OCI-M1 (cell line): ENCODE measurements at regions not wholly inside any gene's neighbourhood (a gene's known extent, or its start where the extent isn't known, plus 50 kb on each side); places are given as distances from the start of the nearest gene placed in this dataset.
"Not testable (repeated sequence)": the region's sequence is repeated elsewhere in the genome, so short reads cannot be mapped to it uniquely, and the experiment has no call there.

Source experiments
- DNase-seq: peaks from one replicate; lab custom pipeline; 2025; lab: John Stamatoyannopoulos, UW

DNA sequence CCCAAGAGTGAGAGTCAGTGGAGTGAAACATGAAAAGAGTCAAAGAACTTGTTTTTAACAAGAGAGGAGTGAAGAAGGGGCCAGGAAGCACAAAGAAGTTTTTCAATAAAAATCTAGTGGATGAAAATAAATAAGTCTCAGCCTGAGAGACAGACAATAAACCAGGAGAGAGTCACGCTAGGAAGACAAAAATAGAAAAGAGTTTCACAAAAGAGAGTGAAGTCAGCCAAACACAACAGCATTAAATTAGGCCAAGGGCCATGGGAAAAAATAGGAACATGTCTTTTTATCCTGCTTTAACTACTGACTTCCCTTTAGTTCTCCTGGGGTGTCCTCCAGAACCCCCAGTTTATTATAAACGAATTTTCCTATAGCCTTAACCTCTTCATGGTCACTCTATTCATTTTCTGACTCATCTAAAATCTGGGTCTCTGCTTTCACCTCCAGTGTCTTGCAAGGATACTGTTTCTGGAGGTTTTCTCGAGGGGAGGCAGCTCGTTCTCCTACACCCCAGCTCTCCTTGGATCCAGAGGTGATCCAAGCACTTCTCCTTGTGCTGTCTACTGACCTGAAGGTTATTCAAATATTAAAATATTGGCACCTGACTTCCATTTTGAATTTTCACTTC is 571.5 kb upstream of the PPP2R3A start:
- no peak for DNase-seq

DNA sequence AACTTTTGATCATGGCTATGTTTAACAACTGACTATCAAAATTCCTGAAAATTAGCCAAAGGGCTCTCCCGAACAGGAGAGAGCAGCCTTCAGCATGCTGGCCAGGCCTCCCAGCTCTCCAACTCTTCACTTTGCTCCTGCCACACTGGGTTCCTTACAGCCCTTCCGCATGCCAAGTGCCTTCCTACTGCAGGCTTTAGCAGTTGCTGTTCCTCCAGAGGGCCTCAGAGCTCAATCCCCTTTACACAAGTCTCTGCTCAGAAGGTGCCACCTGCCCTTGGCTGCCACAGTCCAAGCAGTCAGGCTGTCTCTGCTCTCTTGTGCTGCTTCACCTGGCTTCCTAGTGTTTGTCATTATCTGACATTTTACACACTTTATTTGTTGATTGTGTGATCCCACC is 553.1 kb upstream of the PPP2R3A start:
- DNase-seq, result no peak

DNA sequence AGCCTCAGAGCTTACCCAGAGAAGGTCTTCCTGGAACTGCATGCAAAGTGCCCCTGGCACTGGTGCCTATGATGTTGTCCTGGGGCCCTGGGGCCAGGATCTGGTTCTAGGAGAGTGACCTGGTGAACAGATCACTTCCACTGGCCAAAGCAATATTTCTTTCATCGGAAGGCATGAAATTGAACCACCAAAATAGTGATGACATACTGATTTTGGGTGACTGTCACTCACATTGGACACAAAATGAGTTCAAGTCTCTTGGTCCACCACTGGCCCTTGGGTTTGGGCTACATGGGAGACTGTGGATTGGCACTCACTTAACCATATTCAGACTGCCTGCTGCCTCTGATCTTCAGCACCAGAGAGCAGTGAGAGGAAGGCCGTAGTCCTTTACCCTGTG is 549.3 kb upstream of the PPP2R3A start:
- no peak for DNase-seq

DNA sequence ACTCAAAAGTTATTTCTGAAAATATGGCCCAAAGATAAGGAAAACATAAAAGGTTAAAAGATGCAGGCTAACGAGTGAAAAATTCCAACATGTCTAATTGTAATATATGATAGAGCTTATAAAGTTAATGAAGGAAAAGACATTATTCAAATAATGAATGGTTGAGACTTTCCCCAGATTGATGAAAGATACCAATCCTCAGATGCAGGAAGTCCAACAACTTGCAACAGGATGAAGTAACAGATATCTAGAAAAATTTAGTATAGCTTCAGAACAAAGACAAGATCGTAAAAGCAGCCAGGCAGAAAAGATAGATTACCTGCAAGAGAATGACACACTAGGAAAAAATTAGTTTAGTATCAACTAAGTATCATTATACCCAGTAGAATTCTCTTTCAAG is 546.4 kb upstream of the PPP2R3A start:
- no peak for DNase-seq

DNA sequence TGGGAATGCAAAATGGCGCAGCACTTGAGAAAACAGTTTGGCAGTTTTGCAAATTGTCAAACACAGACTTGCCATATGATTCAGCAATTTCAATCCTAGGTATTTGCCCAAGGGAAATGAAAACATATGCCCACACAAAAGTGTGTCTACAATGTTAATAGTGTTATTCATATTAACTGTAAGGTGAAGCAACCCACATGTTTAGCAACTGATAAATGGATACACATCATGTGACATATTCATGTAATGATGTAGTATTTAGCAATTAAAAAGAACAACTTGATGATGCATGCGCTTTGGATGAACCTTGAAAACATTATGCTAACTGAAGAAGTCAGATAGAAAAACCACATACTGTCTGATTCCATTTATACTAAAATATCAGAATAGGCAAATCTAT is 539.0 kb upstream of the PPP2R3A start:
- no peak for DNase-seq

DNA sequence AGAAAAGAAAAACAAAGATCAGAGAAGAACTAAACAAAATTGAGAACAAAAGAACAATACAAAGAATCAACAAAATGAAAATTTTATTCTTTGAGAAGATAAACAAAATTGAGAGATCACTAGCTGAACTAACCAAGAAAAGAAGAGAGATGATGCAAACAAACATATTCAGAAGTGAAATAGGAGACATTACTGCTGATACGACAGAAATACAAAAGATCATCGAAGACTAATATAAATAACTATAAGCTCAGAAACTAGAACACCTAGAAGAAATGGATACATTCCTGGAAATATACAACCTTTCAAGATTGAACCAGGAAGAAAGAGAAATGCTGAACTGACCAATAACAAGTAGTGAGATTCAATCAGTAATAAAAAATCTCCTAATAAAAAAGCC is 533.1 kb upstream of the PPP2R3A start:
- no peak for DNase-seq

DNA sequence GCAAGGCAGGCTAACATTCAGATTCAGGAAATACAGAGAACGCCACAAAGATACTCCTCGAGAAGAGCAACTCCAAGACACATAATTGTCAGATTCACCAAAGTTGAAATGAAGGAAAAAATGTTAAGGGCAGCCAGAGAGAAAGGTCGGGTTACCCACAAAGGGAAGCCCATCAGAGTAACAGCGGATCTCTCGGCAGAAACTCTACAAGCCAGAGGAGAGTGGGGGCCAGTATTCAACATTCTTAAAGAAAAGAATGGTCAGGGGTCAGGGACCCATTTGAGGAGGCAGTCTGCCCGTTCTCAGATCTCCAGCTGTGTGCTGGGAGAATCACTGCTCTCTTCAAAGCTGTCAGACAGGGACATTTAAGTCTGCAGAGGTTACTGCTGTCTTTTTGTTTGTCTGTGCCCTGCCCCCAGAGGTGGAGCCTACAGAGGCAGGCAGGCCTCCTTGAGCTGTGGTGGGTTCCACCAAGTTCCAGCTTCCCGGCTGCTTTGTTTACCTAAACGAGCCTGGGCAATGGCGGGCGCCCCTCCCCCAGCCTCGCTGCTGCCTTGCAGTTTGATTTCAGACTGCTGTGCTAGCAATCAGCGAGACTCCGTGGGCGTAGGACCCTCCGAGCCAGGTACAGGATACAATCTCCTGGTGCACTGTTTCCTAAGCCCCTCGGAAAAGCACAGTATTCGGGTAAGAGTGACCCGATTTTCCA is 526.5 kb upstream of the PPP2R3A start:
- DNase-seq, result not testable (repeated sequence)

DNA sequence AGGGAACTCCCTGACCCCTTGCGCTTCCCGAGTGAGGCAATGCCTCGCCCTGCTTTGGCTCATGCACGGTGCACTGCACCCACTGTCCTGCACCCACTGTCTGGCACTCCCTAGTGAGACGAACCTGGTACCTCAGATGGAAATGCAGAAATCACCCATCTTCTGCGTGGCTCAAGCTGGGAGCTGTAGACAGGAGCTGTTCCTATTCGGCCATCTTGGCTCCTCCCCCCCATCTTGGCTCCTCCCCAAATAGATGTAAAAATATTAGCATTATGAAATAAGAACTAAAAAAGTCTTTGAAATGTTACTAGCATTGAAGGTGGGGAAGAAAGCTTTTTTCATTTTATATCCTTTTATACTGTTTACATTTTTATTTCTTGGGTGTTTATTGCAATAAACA is 525.9 kb upstream of the PPP2R3A start:
- DNase-seq, result not testable (repeated sequence)

DNA sequence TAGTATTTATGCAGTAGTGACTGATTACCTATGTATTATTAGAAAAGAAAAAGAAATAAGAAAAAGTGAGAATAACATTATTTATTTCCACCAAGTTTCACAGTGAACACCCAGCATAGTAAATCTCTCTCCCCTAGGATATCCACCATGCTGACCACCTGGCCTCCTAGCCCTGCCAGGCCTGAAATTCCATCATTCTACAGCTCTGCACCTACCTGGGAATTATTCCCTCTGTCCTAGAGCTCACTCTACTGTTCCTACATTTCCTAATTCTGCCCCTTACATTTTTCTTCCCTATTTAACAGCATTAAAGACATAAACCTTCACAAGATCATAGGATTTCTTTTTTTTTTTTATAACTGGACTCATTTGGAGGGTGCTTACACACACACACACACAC is 525.3 kb upstream of the PPP2R3A start:
- no peak for DNase-seq

DNA sequence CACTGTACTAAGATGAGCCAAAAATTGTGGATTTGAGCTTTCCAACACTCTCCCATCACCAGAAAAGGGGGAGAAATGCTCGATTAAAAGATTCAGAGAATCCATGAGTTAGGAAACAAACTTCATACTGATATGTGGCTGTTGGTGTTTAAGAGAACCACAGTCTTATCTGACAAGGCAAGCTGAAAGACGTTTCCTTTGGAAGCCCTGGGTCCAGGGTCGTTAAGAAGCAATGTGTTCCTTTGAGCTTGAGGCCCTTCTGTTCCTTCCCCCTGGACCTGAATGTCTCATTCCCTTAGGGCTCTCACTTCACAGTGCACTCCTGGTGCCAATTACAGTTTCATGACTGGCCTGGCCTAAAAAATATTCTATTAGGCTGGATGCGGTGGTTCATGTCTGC is 524.8 kb upstream of the PPP2R3A start:
- peak; percentile 1 for DNase-seq

DNA sequence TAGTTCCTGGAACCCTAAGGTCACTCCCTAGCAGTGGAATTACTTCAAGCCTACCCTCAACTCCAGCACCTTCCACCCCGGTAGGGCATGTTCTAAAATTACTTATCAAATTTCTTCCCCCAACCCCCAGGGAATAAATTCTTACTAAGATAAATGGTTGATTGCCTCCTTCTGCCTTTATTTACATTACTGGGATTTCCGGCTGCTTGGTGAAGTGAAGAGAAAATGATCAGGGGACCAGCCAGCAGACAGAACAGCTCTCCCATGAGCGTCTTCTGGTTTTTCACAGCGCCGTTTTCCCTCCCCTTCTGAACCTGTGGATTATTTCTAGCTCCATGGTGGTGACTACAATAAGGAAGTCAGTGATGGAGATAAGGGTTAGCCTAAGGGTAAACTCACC is 521.5 kb upstream of the PPP2R3A start:
- DNase-seq, result no peak

DNA sequence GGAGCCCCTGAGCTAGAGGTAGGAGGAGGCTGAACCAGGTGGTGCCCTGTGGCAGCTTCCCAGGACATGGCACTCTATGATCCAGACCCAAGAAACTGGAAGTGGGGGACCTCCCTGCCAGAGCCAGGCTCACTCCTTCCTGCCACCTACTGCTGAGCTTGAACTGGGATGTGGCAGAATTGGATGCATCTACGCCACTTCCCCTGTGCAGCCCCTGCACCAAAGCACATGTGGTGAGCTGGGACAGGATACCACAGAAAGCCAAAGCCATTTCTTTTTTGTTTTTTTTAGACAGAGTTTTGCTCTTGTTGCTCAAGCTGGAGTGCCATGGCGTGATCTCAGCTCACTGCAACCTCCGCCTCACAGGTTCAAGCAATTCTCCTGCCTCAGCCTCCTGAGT is 518.0 kb upstream of the PPP2R3A start:
- no peak for DNase-seq

DNA sequence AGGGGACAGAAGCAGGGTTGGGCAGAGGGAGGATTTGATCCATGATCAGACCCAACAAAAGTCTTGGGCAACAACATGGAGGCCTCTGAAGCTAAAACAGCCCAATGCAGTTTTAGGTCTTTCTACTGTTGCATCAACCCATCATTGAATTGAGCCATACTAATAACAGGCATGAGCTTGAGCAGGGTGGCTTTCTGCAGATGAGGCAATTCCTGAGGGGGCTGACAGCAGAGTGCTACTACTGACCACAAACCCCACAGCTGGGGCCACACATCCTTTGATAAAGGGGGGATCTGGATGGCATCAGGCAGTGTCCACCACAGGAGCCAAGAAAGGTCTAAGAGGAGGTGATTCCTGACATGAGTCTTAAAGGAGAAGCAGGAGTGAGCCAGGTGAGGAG is 517.0 kb upstream of the PPP2R3A start:
- no peak for DNase-seq

DNA sequence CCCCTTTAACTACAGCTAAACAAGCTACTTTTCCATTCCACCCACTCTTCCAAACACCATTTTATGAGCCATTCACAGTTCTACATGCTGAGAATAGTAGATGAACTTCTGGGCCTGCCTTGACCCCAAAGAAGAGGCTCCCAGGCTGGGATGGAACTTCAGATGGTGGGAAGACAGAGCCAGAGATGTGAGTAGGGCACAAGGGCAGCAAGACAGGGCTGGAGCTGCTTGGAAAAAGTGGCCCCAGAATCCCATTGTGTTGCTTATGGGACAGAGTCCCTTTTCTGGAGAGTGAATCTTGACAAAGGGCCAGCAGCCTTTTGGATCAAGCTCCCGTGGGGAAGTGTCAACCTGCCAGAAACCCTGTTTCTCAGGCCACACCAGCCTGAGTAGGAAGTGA is 516.5 kb upstream of the PPP2R3A start:
- no peak for DNase-seq

DNA sequence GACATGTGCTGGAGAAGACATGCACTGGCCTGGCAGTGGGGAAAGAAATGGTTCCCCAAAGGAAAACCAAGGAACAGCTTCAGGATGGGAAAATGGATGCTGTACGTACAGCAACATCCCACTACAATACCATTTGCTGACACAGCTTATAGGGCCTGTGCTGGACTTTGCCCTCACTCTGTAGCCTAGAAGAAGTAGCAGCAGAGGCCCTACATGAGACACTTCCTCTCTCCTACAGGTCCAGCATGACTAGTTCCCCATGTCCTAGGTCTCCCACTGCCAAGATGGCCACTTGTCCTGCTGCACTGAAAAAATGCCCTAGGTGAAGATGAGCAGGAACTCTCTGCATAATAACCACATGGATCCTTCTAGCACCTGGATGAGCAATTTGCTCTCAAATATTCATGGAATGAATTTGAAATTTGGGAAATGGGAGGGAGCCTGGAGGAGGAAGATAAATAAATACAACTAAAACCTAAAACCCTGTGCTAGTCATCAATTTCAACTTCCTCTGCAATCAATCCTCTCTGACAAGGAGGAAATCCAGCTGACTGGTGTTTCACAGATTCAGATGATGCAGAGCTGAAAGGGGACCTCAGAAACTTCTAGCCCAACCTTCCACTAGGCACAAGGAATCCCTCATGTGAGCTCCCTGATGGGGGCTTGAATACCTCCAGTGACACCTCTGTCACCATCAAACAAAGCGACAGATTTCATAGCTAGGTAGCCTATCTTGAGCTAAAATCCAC is 514.3 kb upstream of the PPP2R3A start:
- no peak for DNase-seq

DNA sequence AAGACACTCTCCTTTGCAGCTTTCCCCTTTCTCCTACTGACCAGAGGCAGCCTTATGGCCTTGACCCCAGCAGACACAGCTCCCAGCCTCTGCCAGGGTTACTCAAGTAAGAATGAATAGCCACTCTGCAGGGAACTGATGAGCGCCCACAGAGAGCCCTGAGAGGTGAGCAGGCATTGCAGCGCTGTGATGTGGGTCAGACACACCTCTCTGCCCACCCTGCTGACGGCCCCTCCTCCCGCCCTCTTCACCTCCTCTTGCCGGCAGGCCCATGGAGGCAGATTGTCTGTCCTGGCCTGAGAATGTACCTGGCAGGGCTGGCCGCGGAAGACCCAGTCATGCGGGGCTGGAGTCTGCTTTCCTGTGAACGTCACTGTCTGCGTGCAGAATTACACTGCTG is 512.6 kb upstream of the PPP2R3A start:
- DNase-seq, result no peak

DNA sequence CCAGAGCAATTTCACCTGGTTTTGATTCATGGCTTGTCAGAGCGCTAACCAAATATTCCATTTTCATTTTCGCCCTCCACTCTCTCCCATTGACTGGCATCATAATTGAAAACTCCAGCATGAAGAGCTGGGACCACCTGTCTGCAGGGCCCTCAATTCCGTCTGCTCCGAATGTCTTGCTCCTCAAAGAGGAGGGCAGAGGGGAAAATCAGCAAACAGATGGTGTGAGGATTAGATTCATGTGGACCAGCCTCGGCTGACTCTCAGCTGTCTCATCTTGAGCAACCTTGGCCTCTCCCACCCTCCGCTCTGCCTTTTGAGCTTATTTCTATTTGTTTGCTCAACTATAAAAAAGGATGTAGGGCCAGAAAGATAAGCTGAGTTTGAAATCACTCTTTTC is 512.2 kb upstream of the PPP2R3A start:
- no peak for DNase-seq

DNA sequence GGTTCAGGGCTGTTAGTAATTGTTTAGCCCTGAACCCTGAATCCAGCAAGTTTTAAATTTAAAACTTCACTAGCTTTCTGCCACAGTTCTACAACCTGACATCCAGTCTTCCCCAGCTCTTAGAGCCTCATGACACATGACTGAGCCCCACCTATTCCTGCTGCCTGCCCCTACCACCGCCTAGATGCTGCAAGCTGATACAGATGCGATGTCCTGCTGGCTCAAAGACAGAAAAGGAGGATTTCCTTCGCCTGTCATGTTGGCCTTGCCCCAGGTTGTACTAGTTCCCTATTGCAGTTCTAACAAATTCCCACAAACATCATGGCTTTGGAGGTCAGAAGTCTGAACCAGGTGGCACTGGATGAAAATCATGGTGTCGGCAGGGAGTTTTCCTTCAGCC is 510.6 kb upstream of the PPP2R3A start:
- DNase-seq, result no peak

DNA sequence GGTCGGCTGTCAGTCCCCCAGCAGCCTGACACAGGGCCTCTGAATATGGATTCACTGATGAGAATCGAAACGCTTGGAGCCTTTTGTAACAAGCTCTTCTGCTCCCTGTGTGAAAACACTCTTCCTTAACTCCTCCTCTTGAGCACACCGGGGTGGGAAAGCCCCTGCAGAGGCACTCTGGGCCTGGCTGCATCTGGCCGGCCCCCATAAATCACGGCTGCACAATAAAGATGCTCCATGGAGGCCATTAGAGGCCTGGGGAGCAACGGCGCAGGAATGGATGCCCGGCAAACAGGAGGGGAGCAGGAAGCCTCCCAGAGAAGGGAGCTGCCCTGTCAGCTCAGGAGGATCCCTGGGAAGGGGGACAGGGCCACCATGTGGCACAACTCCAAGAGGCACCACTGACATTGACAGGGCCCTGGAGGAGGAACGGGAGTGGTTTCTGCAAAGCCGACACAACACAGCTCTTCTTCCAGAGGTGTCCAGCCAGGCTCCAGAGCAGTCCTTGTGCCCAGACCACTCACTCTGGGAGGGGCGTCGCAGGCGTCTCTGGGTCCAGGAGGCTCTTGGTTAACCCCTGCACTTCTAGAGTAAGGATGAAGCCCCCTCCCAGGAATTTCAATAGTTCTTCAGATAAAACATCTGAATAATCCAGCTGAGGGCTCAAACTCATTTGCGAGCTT is 509.3 kb upstream of the PPP2R3A start:
- DNase-seq, result no peak

DNA sequence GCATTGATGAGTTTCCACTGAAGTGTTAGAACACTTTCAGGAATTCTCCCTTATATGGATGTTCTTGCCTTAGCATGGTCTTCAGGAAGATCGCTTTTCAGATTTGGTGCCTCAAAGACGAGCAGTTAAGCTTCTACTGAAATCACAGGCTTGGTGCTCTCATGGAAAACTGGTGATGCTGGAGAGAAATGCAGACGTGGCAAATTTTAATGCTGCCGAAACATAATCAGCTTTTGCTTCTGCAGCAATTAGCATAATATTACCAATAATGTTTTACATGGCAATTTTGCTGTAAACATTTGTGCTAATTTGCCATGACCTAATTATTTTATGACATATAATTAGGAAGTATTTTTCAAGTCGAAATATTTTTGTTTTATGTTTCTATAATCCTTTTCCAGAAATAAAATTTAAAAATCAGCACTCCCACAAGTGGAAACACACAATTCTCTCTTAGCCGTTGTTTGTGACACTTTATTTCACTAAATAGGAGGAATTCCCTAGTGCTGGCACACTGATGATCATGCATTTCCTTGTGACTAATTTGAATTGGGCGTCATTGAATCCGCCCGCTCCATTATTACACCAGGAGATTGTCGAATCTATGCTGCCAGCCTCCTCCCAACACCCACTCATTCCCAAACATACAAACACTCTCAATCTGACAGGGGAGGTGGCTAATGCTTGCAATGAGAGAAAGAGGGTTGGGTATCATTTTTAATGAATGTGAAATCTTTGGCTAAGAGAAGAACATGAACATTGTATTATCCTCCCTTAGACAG is 506.8 kb upstream of the PPP2R3A start:
- DNase-seq, result no peak

DNA sequence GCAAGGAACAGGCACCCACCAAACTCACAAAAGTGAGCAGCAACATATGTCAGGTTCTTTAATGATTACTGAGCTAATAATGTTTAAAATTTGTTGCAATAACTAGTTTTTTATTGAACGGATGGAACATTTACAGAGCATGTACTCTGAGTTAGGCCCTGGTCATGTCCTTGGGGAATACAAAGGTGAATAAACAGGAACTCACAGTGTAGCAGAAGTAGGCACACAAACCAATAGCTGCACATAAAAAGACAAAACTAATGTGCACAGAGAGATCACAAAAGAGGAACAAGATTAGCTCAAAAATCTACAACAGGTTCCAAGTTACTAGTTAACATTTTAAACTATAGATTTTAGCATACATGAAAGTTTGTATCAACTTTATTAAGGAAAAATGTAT is 505.3 kb upstream of the PPP2R3A start:
- no peak for DNase-seq

DNA sequence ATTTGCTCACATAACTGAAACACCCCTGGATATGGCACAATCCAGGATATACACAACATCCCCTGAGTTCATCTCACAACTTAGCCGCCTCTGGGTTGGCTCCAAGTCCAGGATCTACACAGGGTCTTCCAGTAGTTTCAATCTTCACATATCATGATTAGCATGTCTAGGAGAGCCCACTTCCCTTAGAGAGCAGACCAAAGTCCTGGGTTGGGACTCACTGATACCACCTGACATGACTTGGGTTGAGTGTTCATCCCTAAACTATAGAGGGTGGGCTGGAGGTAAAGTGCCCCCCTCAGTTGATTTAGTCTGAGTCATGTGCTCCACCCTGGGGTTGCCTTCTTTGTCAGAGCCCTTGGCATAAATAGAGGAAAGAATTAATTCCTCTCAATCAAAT is 493.6 kb upstream of the PPP2R3A start:
- no peak for DNase-seq
